ENCODE measurements at regions not wholly inside any gene's neighbourhood (a gene's known extent, or its start where the extent isn't known, plus 50 kb on each side); places are given as distances from the start of the nearest gene placed in this dataset.

DNA sequence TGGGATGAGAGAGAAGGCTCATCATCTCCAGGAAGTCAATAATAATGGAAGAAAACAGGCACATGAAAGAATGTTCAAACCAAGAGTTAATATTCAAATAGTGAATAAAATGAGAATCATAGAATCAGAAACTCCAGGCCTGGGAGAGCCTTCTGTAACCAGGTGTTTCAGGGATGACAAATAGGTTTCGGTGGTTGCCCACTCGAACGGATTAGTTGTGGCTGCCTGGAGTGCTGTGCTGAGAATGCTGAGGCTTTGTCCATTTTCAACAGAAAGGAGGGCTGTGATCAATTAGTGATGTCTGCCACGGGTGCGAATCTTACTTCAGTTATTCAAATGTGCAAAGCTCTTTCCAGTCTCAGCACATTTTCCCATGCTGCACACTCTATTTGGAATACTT lies 227.3 kb downstream of the INSIG2 start:
- Mint-ChIP-seq H3K27me3 (peaks cover 9 to 11% of the 10 kb centered on the region in 2 donors), H3K9me3 (no peaks in the 10 kb centered on the region), H3K4me1 (peaks cover 3 to 4% (median 3%) of the 10 kb centered on the region in 3 donors), H3K4me3 (no peak overlapping the region), H3K36me3 (no peaks in the 10 kb centered on the region), H3K27ac (no peak overlapping the region)
- no peaks in the 10 kb centered on the region for H3K9me3 ChIP-seq (ENCODE audit: low read length)
- ChIA-PET CTCF (no interaction called here), POLR2A (no interaction called here)
- no peak overlapping the region for H3K27ac ChIP-seq (ENCODE audit: low read depth, low read length)
- no peaks in the 10 kb centered on the region for H3K36me3 ChIP-seq (ENCODE audit: insufficient read depth, low read length)
- H3K27me3 ChIP-seq (ENCODE audit: insufficient read depth, low read length, poor library complexity, severe bottlenecking), result no peaks in the 10 kb centered on the region
- no peaks in the 10 kb centered on the region for H3K4me1 ChIP-seq (ENCODE audit: insufficient read depth, low read length)
- DNase-seq, result no peak
- H3K4me3 ChIP-seq (ENCODE audit: low read length), result no peak overlapping the region

DNA sequence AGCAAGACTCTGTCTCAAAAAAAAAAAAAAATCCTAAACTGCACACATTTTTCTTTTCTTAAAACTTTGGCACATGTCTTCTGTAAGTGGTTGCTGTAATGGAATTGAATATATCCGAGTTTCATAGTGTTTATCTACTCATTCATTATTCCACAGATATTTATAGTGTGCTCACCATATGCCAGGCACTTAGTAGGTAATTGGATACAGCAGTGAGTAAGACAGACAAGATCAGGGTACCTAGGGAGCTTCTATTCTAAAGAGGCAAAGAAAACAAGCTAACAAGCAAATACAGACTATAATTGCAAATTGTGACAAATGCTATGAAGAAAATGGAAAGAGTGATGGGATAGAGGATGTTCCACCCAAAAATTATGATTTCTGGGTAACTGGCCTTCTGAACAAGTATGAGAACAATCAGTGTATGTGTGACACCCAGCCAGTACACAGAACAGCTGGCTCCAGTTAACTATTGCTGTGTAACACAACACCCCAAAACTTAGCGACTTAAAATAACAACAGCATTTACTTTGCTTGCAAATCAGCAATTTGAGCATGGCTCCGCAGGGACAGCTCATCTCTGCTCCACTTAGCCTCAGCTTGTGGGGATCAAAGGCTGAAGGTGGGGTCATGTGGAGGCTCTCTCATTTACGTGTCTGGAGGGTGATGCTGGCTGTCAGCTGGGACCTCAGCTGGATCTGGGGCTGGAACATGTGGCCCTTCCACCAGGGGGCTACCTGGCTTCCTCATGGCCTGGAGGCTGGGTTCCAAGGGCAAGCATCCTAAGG lies 224.9 kb downstream of the INSIG2 start:
- H3K4me1 ChIP-seq (ENCODE audit: insufficient read depth, low read length), result peaks cover 7% of the 10 kb centered on the region
- H3K4me3 ChIP-seq (ENCODE audit: low read length), result no peak overlapping the region
- Mint-ChIP-seq H3K27ac (peak overlapping the region in 2 of 8 donors; percentile 11 to 38), H3K36me3 (peaks cover 0 to 2% (median 0%) of the 10 kb centered on the region in 3 donors), H3K4me3 (peak overlapping the region in 1 of 7 donors; percentile 25), H3K9me3 (no peaks in the 10 kb centered on the region), H3K27me3 (peaks cover 2 to 7% of the 10 kb centered on the region in 2 donors), H3K4me1 (peaks cover 4 to 19% (median 10%) of the 10 kb centered on the region in 3 donors)
- H3K36me3 ChIP-seq (ENCODE audit: insufficient read depth, low read length), result no peaks in the 10 kb centered on the region
- no peak overlapping the region for H3K27ac ChIP-seq (ENCODE audit: low read depth, low read length)
- POLR2A ChIA-PET, result no interaction called here
- H3K27me3 ChIP-seq (ENCODE audit: insufficient read depth, low read length, poor library complexity, severe bottlenecking), result no peaks in the 10 kb centered on the region
- CTCF ChIA-PET, result no interaction called here
- no peaks in the 10 kb centered on the region for H3K9me3 ChIP-seq (ENCODE audit: low read length)
- DNase-seq, result no peak

DNA sequence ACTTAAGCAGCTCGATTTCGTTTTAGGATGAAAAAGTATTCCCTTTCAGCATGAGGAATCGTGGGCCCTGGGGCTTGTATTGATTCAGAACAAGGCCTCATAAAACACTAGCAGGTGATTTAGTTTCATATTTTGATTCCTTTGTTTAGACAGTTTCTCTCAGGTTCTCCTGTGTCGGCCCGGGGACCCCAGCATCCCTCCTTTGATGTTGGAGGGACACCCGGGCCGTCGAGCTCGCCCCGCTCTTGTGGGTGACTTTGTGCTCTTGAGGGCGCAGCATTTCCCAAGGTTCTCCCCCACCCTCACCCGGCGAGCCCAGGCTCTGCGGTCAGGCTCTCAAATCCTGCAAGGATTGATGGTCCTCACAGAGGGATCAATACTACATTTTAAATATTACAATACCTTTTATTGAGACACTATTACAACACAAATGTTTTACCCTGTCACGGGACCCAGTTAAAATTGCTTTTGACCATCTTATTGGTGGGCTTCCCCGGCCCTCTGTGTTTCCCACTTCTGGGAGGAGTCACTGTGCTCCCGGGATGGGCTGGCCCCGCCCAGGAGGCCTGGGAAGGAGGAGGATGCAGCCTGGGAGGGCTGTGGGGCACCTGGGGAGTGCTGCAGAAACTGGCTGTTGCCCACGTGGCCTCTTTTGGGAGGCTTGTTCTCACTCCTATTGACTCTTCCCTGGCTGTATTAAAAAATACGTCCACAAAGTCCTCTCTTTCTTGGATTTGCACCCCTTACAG lies 222.6 kb downstream of the INSIG2 start:
- H3K27ac ChIP-seq (ENCODE audit: low read depth, low read length), result peak overlapping the region; percentile 53
- H3K9me3 ChIP-seq (ENCODE audit: low read length), result no peaks in the 10 kb centered on the region
- POLR2A ChIA-PET, result no interaction called here
- peak overlapping the region; percentile 74 for H3K4me3 ChIP-seq (ENCODE audit: low read length)
- CTCF ChIA-PET, result no interaction called here
- Mint-ChIP-seq H3K4me1 (peaks cover 4 to 19% (median 10%) of the 10 kb centered on the region in 3 donors), H3K36me3 (peaks cover 0 to 2% (median 0%) of the 10 kb centered on the region in 3 donors), H3K9me3 (no peaks in the 10 kb centered on the region), H3K27me3 (peaks cover under 1 to 17% of the 10 kb centered on the region in 2 donors), H3K4me3 (peak overlapping the region; percentile 86 to 97 (median 90)), H3K27ac (peak overlapping the region; percentile 67 to 95 (median 92))
- no peaks in the 10 kb centered on the region for H3K36me3 ChIP-seq (ENCODE audit: insufficient read depth, low read length)
- DNase-seq, result no peak
- peaks cover 7% of the 10 kb centered on the region for H3K4me1 ChIP-seq (ENCODE audit: insufficient read depth, low read length)
- no peaks in the 10 kb centered on the region for H3K27me3 ChIP-seq (ENCODE audit: insufficient read depth, low read length, poor library complexity, severe bottlenecking)

DNA sequence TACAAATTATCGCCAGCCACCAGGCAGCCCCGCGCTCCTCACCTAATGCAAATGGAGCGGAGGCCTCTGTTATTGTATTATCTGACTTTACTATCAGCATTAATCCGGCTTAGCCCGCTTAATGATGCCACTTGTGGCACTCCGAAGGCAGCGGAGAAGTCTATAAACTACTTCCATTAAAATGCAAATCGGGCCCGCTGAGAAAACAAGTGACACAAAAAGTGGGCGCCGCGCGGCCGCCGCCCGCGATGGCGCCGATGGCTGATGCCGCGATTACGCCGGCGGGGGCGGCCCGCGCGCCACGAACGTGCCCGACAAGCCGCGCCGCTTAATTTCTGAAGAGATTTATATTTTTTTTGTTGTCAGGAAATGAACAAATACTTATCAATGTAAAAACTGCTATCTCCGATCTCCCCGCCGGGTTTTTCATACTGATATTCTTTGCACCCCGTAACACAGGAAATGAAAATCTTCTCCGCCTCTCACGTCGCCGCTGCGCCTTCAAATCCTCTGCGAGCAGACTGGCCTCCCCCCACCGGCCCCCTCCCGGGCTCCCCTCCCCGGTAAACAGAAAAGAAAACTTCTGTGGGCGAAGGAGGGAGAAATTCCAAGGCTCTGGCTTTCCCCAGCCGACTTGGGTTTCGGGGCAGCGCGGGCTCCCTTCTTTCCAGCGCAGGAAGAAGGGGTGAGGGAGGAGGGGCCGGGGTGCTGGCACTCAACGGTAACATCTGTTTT lies 221.8 kb downstream of the INSIG2 start:
- peak; percentile 26 to 73 (median 66) for DNase-seq
- peak overlapping the region; percentile 86 to 97 (median 90) for H3K4me3 Mint-ChIP-seq
- H3K27me3 Mint-ChIP-seq, result peaks cover 0 to 17% of the 10 kb centered on the region in 2 donors
- H3K27me3 ChIP-seq (ENCODE audit: insufficient read depth, low read length, poor library complexity, severe bottlenecking), result no peaks in the 10 kb centered on the region
- H3K27ac Mint-ChIP-seq, result peak overlapping the region; percentile 86 to 95 (median 94)
- peaks cover 4 to 19% (median 10%) of the 10 kb centered on the region in 3 donors for H3K4me1 Mint-ChIP-seq
- H3K4me1 ChIP-seq (ENCODE audit: insufficient read depth, low read length), result peaks cover 7% of the 10 kb centered on the region
- no peaks in the 10 kb centered on the region for H3K9me3 ChIP-seq (ENCODE audit: low read length)
- peak overlapping the region; percentile 53 for H3K27ac ChIP-seq (ENCODE audit: low read depth, low read length)
- peaks cover 0 to 2% (median 0%) of the 10 kb centered on the region in 3 donors for H3K36me3 Mint-ChIP-seq
- POLR2A ChIA-PET, result no interaction called here
- H3K9me3 Mint-ChIP-seq, result no peaks in the 10 kb centered on the region
- CTCF ChIA-PET, result no interaction called here
- peak overlapping the region; percentile 74 for H3K4me3 ChIP-seq (ENCODE audit: low read length)
- no peaks in the 10 kb centered on the region for H3K36me3 ChIP-seq (ENCODE audit: insufficient read depth, low read length)

DNA sequence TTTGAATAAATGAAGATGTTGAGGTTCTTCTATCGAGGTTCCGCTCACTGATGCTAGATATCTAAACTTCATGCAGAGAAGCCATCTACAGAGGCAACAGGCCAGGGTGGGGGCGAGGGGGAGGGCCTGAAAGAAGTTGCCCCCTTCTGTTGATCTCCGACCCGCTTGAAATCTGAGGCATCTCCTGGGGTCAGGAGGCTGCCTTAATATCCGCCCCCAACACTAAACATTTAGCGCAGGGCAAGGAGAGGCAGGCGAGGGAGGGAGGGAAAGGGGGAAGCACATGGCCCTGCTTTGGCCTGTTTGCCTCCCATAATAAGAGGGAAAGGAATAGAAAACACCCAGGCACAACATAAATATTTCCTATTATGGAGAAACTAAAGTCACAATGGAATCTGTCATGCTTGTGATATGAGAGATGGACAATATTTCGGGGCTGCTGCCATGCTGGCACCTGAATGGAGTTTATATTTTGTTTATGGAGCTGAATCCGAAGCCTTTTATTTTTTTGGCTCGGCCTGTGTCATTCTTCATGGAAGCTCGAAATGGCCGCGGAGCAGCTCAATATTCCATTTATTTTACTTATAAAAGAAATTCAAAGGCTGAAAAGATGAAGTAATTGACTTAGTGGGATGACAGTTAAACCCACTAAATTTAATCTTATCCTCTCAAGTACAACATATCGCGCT lies 221.1 kb downstream of the INSIG2 start:
- H3K4me3 ChIP-seq (ENCODE audit: low read length), result peak overlapping the region; percentile 74
- Mint-ChIP-seq H3K4me1 (peaks cover 4 to 19% (median 10%) of the 10 kb centered on the region in 3 donors), H3K4me3 (peak overlapping the region; percentile 86 to 97 (median 90)), H3K36me3 (peaks cover 0 to 2% (median 0%) of the 10 kb centered on the region in 3 donors), H3K9me3 (no peaks in the 10 kb centered on the region), H3K27ac (peak overlapping the region; percentile 86 to 95 (median 94)), H3K27me3 (peaks cover 0 to 17% of the 10 kb centered on the region in 2 donors)
- ChIA-PET POLR2A (no interaction called here), CTCF (no interaction called here)
- H3K27me3 ChIP-seq (ENCODE audit: insufficient read depth, low read length, poor library complexity, severe bottlenecking), result no peaks in the 10 kb centered on the region
- H3K36me3 ChIP-seq (ENCODE audit: insufficient read depth, low read length), result no peaks in the 10 kb centered on the region
- no peaks in the 10 kb centered on the region for H3K9me3 ChIP-seq (ENCODE audit: low read length)
- peaks cover 7% of the 10 kb centered on the region for H3K4me1 ChIP-seq (ENCODE audit: insufficient read depth, low read length)
- DNase-seq, result no peak
- peak overlapping the region; percentile 53 for H3K27ac ChIP-seq (ENCODE audit: low read depth, low read length)

DNA sequence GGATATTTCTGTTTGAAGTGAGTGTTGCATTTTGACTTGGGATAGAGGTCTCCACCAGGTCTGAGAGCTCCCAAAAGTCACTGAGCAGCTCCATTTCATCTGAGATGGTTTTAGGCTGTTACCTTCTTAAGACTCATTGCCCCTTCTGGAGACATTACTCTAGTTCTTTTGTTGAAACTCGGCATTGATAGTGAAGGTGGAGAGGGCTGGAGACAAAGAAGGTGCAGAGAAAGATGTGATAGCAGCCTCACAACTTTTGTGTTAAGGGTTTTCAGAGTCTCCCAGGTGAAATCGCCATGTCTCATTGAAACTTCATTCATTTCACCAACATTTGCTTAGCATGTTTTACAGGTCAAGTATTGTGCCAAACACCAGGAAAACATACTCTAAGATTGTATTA lies 219.6 kb downstream of the INSIG2 start:
- no peak overlapping the region for H3K27ac ChIP-seq (ENCODE audit: low read depth, low read length)
- H3K4me1 Mint-ChIP-seq, result peaks cover 4 to 19% (median 10%) of the 10 kb centered on the region in 3 donors
- no peaks in the 10 kb centered on the region for H3K36me3 ChIP-seq (ENCODE audit: insufficient read depth, low read length)
- H3K9me3 Mint-ChIP-seq, result no peaks in the 10 kb centered on the region
- CTCF ChIA-PET, result no interaction called here
- H3K4me3 Mint-ChIP-seq, result peak overlapping the region in 3 of 7 donors; percentile 20 to 76 (median 37)
- peaks cover 0 to 2% (median 0%) of the 10 kb centered on the region in 3 donors for H3K36me3 Mint-ChIP-seq
- no peaks in the 10 kb centered on the region for H3K9me3 ChIP-seq (ENCODE audit: low read length)
- H3K27ac Mint-ChIP-seq, result no peak overlapping the region
- DNase-seq, result no peak
- peaks cover 0 to 14% of the 10 kb centered on the region in 2 donors for H3K27me3 Mint-ChIP-seq
- POLR2A ChIA-PET, result no interaction called here
- H3K4me1 ChIP-seq (ENCODE audit: insufficient read depth, low read length), result peaks cover 7% of the 10 kb centered on the region
- no peaks in the 10 kb centered on the region for H3K27me3 ChIP-seq (ENCODE audit: insufficient read depth, low read length, poor library complexity, severe bottlenecking)
- H3K4me3 ChIP-seq (ENCODE audit: low read length), result no peak overlapping the region

DNA sequence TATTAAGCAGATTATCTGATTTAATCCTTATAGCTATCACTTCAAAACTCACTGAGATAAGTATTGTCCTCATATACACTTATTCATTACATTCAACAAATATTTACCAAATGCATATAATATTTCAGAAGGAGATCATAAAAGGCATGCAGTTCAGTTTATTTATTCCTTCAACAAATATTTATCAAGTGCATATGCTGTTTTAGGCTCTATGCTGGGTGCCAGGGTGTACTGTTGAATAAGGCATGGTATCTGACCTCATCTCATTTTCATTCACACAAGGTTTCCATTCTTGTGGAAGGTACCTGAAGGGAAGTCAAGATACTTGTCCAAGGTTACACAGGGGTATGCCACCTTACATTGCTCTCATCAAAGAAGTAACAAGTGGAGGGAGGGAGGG lies 213.0 kb downstream of the INSIG2 start:
- CTCF ChIA-PET, result no interaction called here
- H3K4me3 Mint-ChIP-seq, result no peak overlapping the region
- H3K27me3 Mint-ChIP-seq, result peaks cover 10 to 22% of the 10 kb centered on the region in 2 donors
- POLR2A ChIA-PET, result no interaction called here
- Histone ChIP-seq H3K36me3 (ENCODE audit: insufficient read depth, low read length) (no peaks in the 10 kb centered on the region), H3K27ac (ENCODE audit: low read depth, low read length) (no peak overlapping the region), H3K9me3 (ENCODE audit: low read length) (no peaks in the 10 kb centered on the region), H3K4me1 (ENCODE audit: insufficient read depth, low read length) (no peaks in the 10 kb centered on the region), H3K4me3 (ENCODE audit: low read length) (no peak overlapping the region), H3K27me3 (ENCODE audit: insufficient read depth, low read length, poor library complexity, severe bottlenecking) (no peaks in the 10 kb centered on the region)
- no peaks in the 10 kb centered on the region for H3K4me1 Mint-ChIP-seq
- H3K27ac Mint-ChIP-seq, result no peak overlapping the region
- H3K36me3 Mint-ChIP-seq, result no peaks in the 10 kb centered on the region
- no peak for DNase-seq
- H3K9me3 Mint-ChIP-seq, result no peaks in the 10 kb centered on the region
